ENCODE measurements at regions not wholly inside any gene's neighbourhood (a gene's known extent, or its start where the extent isn't known, plus 50 kb on each side); places are given as distances from the start of the nearest gene placed in this dataset.

- Mint-ChIP-seq H3K27ac (no peak overlapping the region), H3K9me3 (peaks cover 8% of the 10 kb centered on the region), H3K4me3 (no peak overlapping the region), H3K36me3 (no peaks in the 10 kb centered on the region), H3K4me1 (no peaks in the 10 kb centered on the region)
- DNase-seq (ENCODE audit: low spot score in 2 of 2) (no peak), ATAC-seq (no peak)
These were observed 127.2 kb upstream of the SYNPR start for GRCh38 chr3:63150880-63151279.

GRCh38 chr3:63151897-63152296 lies 126.2 kb upstream of the SYNPR start:
- ATAC-seq (no peak), DNase-seq (ENCODE audit: low spot score in 2 of 2) (no peak)
- no peaks in the 10 kb centered on the region for H3K4me1 Mint-ChIP-seq
- H3K36me3 Mint-ChIP-seq: no peaks in the 10 kb centered on the region
- H3K4me3 Mint-ChIP-seq: no peak overlapping the region
- no peak overlapping the region for H3K27ac Mint-ChIP-seq
- peaks cover 8% of the 10 kb centered on the region for H3K9me3 Mint-ChIP-seq

GRCh38 chr3:63159764-63160163 lies 118.3 kb upstream of the SYNPR start:
- Mint-ChIP-seq H3K27ac (no peak overlapping the region), H3K9me3 (peaks cover 4% of the 10 kb centered on the region), H3K4me3 (no peak overlapping the region), H3K4me1 (no peaks in the 10 kb centered on the region), H3K36me3 (no peaks in the 10 kb centered on the region)
- ATAC-seq (no peak), DNase-seq (ENCODE audit: low spot score in 2 of 2) (no peak)

- DNase-seq (ENCODE audit: low spot score in 2 of 2) (no peak), ATAC-seq (no peak)
- no peak overlapping the region for H3K4me3 Mint-ChIP-seq
- no peak overlapping the region for H3K27ac Mint-ChIP-seq
- peaks cover 8% of the 10 kb centered on the region for H3K9me3 Mint-ChIP-seq
- H3K36me3 Mint-ChIP-seq: no peaks in the 10 kb centered on the region
- H3K4me1 Mint-ChIP-seq: no peaks in the 10 kb centered on the region
These were observed 111.0 kb upstream of the SYNPR start for GRCh38 chr3:63167113-63167512.

GRCh38 chr3:63168179-63168578 lies 109.9 kb upstream of the SYNPR start:
- Mint-ChIP-seq H3K27ac (no peak overlapping the region), H3K36me3 (no peaks in the 10 kb centered on the region), H3K4me3 (no peak overlapping the region), H3K4me1 (no peaks in the 10 kb centered on the region), H3K9me3 (peaks cover 8% of the 10 kb centered on the region)
- ATAC-seq (no peak), DNase-seq (ENCODE audit: low spot score in 2 of 2) (no peak)

GRCh38 chr3:63179862-63180522 lies 98.1 kb upstream of the SYNPR start:
- H3K4me3 Mint-ChIP-seq: no peak overlapping the region
- H3K9me3 Mint-ChIP-seq: peaks cover 15% of the 10 kb centered on the region
- DNase-seq (ENCODE audit: low spot score in 2 of 2) (no peak), ATAC-seq (no peak)
- no peaks in the 10 kb centered on the region for H3K4me1 Mint-ChIP-seq
- H3K36me3 Mint-ChIP-seq: no peaks in the 10 kb centered on the region
- no peak overlapping the region for H3K27ac Mint-ChIP-seq

- H3K27ac Mint-ChIP-seq: no peak overlapping the region
- peaks cover 9% of the 10 kb centered on the region for H3K9me3 Mint-ChIP-seq
- H3K36me3 Mint-ChIP-seq: no peaks in the 10 kb centered on the region
- H3K4me3 Mint-ChIP-seq: no peak overlapping the region
- H3K4me1 Mint-ChIP-seq: no peaks in the 10 kb centered on the region
- DNase-seq (ENCODE audit: low spot score in 2 of 2): no peak
- no peak for ATAC-seq
These were observed 85.9 kb upstream of the SYNPR start for GRCh38 chr3:63192248-63192647.

- Mint-ChIP-seq H3K4me3 (no peak overlapping the region), H3K27ac (no peak overlapping the region), H3K9me3 (peaks cover 9% of the 10 kb centered on the region), H3K4me1 (no peaks in the 10 kb centered on the region), H3K36me3 (no peaks in the 10 kb centered on the region)
- ATAC-seq (no peak), DNase-seq (ENCODE audit: low spot score in 2 of 2) (no peak)
These were observed 84.5 kb upstream of the SYNPR start for GRCh38 chr3:63193647-63194046.

GRCh38 chr3:63199606-63200005 lies 78.5 kb upstream of the SYNPR start:
- ATAC-seq (no peak), DNase-seq (ENCODE audit: low spot score in 2 of 2) (no peak)
- H3K36me3 Mint-ChIP-seq: no peaks in the 10 kb centered on the region
- H3K4me3 Mint-ChIP-seq: no peak overlapping the region
- H3K9me3 Mint-ChIP-seq: no peaks in the 10 kb centered on the region
- H3K27ac Mint-ChIP-seq: no peak overlapping the region
- H3K4me1 Mint-ChIP-seq: no peaks in the 10 kb centered on the region

GRCh38 chr3:63202529-63202928 lies 75.6 kb upstream of the SYNPR start:
- Mint-ChIP-seq H3K27ac (no peak overlapping the region), H3K36me3 (no peaks in the 10 kb centered on the region), H3K4me3 (no peak overlapping the region), H3K9me3 (peaks cover 2% of the 10 kb centered on the region), H3K4me1 (no peaks in the 10 kb centered on the region)
- ATAC-seq (no peak), DNase-seq (ENCODE audit: low spot score in 2 of 2) (no peak)

- ATAC-seq (no peak), DNase-seq (ENCODE audit: low spot score in 2 of 2) (no peak)
- no peak overlapping the region for H3K4me3 Mint-ChIP-seq
- H3K4me1 Mint-ChIP-seq: no peaks in the 10 kb centered on the region
- H3K36me3 Mint-ChIP-seq: no peaks in the 10 kb centered on the region
- no peak overlapping the region for H3K27ac Mint-ChIP-seq
- peaks cover 10% of the 10 kb centered on the region for H3K9me3 Mint-ChIP-seq
These were observed 71.0 kb upstream of the SYNPR start for GRCh38 chr3:63207066-63207590.

GRCh38 chr3:63228087-63228486 lies 50.0 kb upstream of the SYNPR start:
- peaks cover 6% of the 10 kb centered on the region for H3K9me3 Mint-ChIP-seq
- H3K27ac Mint-ChIP-seq: no peak overlapping the region
- H3K4me3 Mint-ChIP-seq: no peak overlapping the region
- H3K4me1 Mint-ChIP-seq: no peaks in the 10 kb centered on the region
- ATAC-seq (no peak), DNase-seq (ENCODE audit: low spot score in 2 of 2) (no peak)
- no peaks in the 10 kb centered on the region for H3K36me3 Mint-ChIP-seq

Measured in stimulated activated effector memory CD8-positive, alpha-beta T cell treated with anti-CD3 and anti-CD28 coated beads, Interleukin-12 subunit alpha, Interleukin-12 subunit beta, amount 100 ng/mL, for 72 hours (primary cell).